WTC11 (cell line): ENCODE measurements at regions not wholly inside any gene's neighbourhood (a gene's known extent, or its start where the extent isn't known, plus 50 kb on each side); places are given as distances from the start of the nearest gene placed in this dataset.

Experiments used
- EMX1 ChIP-seq: fragments of 250-450 bp; sonication (Bioruptor Pico); IDR thresholded peaks from 2 replicates; pipeline ENCODE4 v1.8.0; 2021; ENCODE audit warnings: mild to moderate bottlenecking
- ETV6 ChIP-seq: sonication (generic); formaldehyde crosslinking; IDR thresholded peaks from 2 replicates; pipeline ENCODE4 v1.8.1; 2022; ENCODE audit warnings: mild to moderate bottlenecking, missing genetic modification reagents
- GRHL2 ChIP-seq: fragments of 250-450 bp; sonication (Bioruptor Pico); IDR thresholded peaks from 2 replicates; pipeline ENCODE4 v1.8.0; 2022; ENCODE audit warnings: mild to moderate bottlenecking, moderate library complexity; ENCODE audit not compliant: insufficient replicate concordance, severe bottlenecking
- GTF2I ChIP-seq: fragments of 250-450 bp; sonication (Bioruptor Pico); conservative IDR thresholded peaks from 2 replicates; pipeline ENCODE4 v1.4.0; 2021; ENCODE audit warnings: mild to moderate bottlenecking
- IRF2 ChIP-seq: sonication (generic); formaldehyde crosslinking; IDR thresholded peaks from 2 replicates; pipeline ENCODE4 v1.8.0; 2022; ENCODE audit warnings: low read depth, missing genetic modification reagents, borderline replicate concordance
- OVOL2 ChIP-seq: fragments of 250-450 bp; sonication (Bioruptor Pico); IDR thresholded peaks from 2 replicates; pipeline ENCODE4 v1.9.0; 2021; ENCODE audit warnings: mild to moderate bottlenecking, borderline replicate concordance
- SP1 ChIP-seq: sonication (generic); formaldehyde crosslinking; conservative IDR thresholded peaks from 2 replicates; pipeline ENCODE4 v1.8.1; 2022; ENCODE audit warnings: missing genetic modification reagents
- ZNF263 ChIP-seq: sonication (generic); formaldehyde crosslinking; IDR thresholded peaks from 2 replicates; pipeline ENCODE4 v1.8.1; 2022; ENCODE audit warnings: low read depth, mild to moderate bottlenecking, moderate library complexity, missing genetic modification reagents
- TF ChIP-seq, protein P1 (sequence below): fragments of 200-600 bp; IDR thresholded peaks from 2 replicates; pipeline ENCODE4 v1.8.0; 2022; ENCODE audit warnings: antibody characterized with exemption
- TF ChIP-seq, protein P2 (sequence below): sonication (generic); formaldehyde crosslinking; IDR thresholded peaks from 2 replicates; pipeline ENCODE4 v1.8.0; 2022; ENCODE audit warnings: mild to moderate bottlenecking, missing genetic modification reagents

DNA sequence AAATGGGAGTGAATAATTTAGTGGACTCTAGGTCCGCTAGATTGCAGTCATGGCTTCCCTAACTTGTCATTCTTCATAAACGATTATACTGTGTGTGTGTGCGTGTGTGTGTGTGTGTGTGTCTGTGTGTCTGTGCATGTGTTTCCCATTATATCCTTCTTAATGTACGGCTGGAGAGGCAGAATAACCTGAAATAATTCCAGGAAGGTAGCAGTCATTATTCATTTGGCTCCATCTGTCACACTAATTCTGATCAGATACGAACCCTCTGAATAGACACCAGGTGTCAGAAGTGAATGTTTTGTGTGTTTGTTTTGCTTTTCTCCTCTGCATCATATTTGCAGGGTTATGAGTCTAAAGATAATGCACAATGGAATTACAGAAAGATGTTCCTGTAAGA lies 372.9 kb downstream of the DOK5 start:
- TF ChIP-seq, protein P1, sequence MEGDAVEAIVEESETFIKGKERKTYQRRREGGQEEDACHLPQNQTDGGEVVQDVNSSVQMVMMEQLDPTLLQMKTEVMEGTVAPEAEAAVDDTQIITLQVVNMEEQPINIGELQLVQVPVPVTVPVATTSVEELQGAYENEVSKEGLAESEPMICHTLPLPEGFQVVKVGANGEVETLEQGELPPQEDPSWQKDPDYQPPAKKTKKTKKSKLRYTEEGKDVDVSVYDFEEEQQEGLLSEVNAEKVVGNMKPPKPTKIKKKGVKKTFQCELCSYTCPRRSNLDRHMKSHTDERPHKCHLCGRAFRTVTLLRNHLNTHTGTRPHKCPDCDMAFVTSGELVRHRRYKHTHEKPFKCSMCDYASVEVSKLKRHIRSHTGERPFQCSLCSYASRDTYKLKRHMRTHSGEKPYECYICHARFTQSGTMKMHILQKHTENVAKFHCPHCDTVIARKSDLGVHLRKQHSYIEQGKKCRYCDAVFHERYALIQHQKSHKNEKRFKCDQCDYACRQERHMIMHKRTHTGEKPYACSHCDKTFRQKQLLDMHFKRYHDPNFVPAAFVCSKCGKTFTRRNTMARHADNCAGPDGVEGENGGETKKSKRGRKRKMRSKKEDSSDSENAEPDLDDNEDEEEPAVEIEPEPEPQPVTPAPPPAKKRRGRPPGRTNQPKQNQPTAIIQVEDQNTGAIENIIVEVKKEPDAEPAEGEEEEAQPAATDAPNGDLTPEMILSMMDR: no peak
- TF ChIP-seq, protein P2, sequence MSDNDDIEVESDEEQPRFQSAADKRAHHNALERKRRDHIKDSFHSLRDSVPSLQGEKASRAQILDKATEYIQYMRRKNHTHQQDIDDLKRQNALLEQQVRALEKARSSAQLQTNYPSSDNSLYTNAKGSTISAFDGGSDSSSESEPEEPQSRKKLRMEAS: no peak
- TF ChIP-seq GTF2I (CRISPR knock-in tag) (no peak), IRF2 (CRISPR knock-in tag) (no peak), SP1 (no peak), GRHL2 (no peak), ETV6 (no peak), OVOL2 (CRISPR knock-in tag) (no peak), ZNF263 (CRISPR knock-in tag) (no peak), EMX1 (CRISPR knock-in tag) (no peak)
